SK-N-SH treated with all-trans-retinoic acid at 6 μM for 48 hours (cell line): ENCODE measurements at regions not wholly inside any gene's neighbourhood (a gene's known extent, or its start where the extent isn't known, plus 50 kb on each side); places are given as distances from the start of the nearest gene placed in this dataset.
"Not testable (repeated sequence)": the region's sequence is repeated elsewhere in the genome, so short reads cannot be mapped to it uniquely, and the experiment has no call there.

ENCODE experiments used
- ATAC-seq: fragments of 200-7000 bp; cut with Tn5 transposase; 3 replicates; pipeline ENCODE4 v1.9.1; 2020; ENCODE audit warnings: mild to moderate bottlenecking, moderate library complexity
- ARNTL ChIP-seq: fragments of 450-650 bp; formaldehyde crosslinking; IDR thresholded peaks from 2 replicates; pipeline ENCODE4 v1.5.0; 2020; ENCODE audit warnings: low read depth, mild to moderate bottlenecking, moderate library complexity, borderline replicate concordance
- CSDC2 ChIP-seq: fragments of 250-450 bp; sonication (Bioruptor Pico); IDR thresholded peaks from 2 replicates; pipeline ENCODE4 v1.5.0; 2020; ENCODE audit warnings: mild to moderate bottlenecking, moderate library complexity
- ESRRG ChIP-seq: fragments of 250-450 bp; sonication (Bioruptor Pico); IDR thresholded peaks from 2 replicates; pipeline ENCODE4 v1.6.1; 2021; ENCODE audit warnings: mild to moderate bottlenecking
- ISL1 ChIP-seq: fragments of 250-450 bp; sonication (Bioruptor Pico); IDR thresholded peaks from 2 replicates; pipeline ENCODE4 v2.1.2; 2022; ENCODE audit warnings: mild to moderate bottlenecking, moderate library complexity
- POU6F1 ChIP-seq: fragments of 250-450 bp; sonication (Bioruptor Pico); IDR thresholded peaks from 2 replicates; pipeline ENCODE4 v1.8.0; 2021; ENCODE audit warnings: low read depth, mild to moderate bottlenecking, moderate library complexity, borderline replicate concordance
- PPARA ChIP-seq: fragments of 250-450 bp; sonication (Bioruptor Pico); IDR thresholded peaks from 2 replicates; pipeline ENCODE4 v1.5.0; 2020; ENCODE audit warnings: mild to moderate bottlenecking, borderline replicate concordance
- RARB ChIP-seq: fragments of 250-450 bp; sonication (Bioruptor Pico); IDR thresholded peaks from 2 replicates; pipeline ENCODE4 v1.8.0; 2021; ENCODE audit warnings: mild to moderate bottlenecking, moderate library complexity
- SNAI2 ChIP-seq: fragments of 250-450 bp; sonication (Bioruptor Pico); IDR thresholded peaks from 2 replicates; pipeline ENCODE4 v1.5.0; 2020; ENCODE audit warnings: mild to moderate bottlenecking, moderate library complexity
- TCF4 ChIP-seq: fragments of 250-450 bp; sonication (Bioruptor Pico); IDR thresholded peaks from 2 replicates; pipeline ENCODE4 v1.8.0; 2021; ENCODE audit warnings: mild to moderate bottlenecking, moderate library complexity, borderline replicate concordance
- TOX ChIP-seq: fragments of 250-450 bp; sonication (Bioruptor Pico); IDR thresholded peaks from 2 replicates; pipeline ENCODE4 v1.8.0; 2021; ENCODE audit warnings: mild to moderate bottlenecking, moderate library complexity, borderline replicate concordance
- ZC3H10 ChIP-seq: fragments of 250-450 bp; sonication (Bioruptor Pico); IDR thresholded peaks from 2 replicates; pipeline ENCODE4 v1.5.1; 2021; ENCODE audit warnings: mild to moderate bottlenecking, moderate library complexity
- ZFP3 ChIP-seq: fragments of 250-450 bp; sonication (Bioruptor Pico); IDR thresholded peaks from 2 replicates; pipeline ENCODE4 v1.5.0; 2020; ENCODE audit warnings: mild to moderate bottlenecking, moderate library complexity
- ZNF565 ChIP-seq: fragments of 450-650 bp; formaldehyde crosslinking; conservative IDR thresholded peaks from 2 replicates; pipeline ENCODE4 v1.5.0; 2020; ENCODE audit warnings: low read depth, mild to moderate bottlenecking, moderate library complexity
- ZNF70 ChIP-seq: fragments of 450-650 bp; formaldehyde crosslinking; IDR thresholded peaks from 2 replicates; pipeline ENCODE4 v1.5.0; 2020; ENCODE audit warnings: mild to moderate bottlenecking, moderate library complexity
- ZNF8 ChIP-seq: fragments of 450-650 bp; formaldehyde crosslinking; IDR thresholded peaks from 2 replicates; pipeline ENCODE4 v1.5.0; 2020; ENCODE audit warnings: mild to moderate bottlenecking, moderate library complexity
- TF ChIP-seq, protein P1 (sequence below): fragments of 250-450 bp; sonication (Bioruptor Pico); IDR thresholded peaks from 2 replicates; pipeline ENCODE4 v1.5.1; 2021; ENCODE audit warnings: mild to moderate bottlenecking, moderate library complexity
- TF ChIP-seq, protein P2 (sequence below): fragments of 250-450 bp; sonication (Bioruptor Pico); IDR thresholded peaks from 2 replicates; pipeline ENCODE4 v1.5.1; 2020; ENCODE audit warnings: low read depth, mild to moderate bottlenecking, moderate library complexity
- TF ChIP-seq, protein P3 (sequence below): fragments of 250-450 bp; sonication (Bioruptor Pico); IDR thresholded peaks from 2 replicates; pipeline ENCODE4 v1.8.0; 2020; ENCODE audit warnings: mild to moderate bottlenecking, moderate library complexity, borderline replicate concordance

DNA sequence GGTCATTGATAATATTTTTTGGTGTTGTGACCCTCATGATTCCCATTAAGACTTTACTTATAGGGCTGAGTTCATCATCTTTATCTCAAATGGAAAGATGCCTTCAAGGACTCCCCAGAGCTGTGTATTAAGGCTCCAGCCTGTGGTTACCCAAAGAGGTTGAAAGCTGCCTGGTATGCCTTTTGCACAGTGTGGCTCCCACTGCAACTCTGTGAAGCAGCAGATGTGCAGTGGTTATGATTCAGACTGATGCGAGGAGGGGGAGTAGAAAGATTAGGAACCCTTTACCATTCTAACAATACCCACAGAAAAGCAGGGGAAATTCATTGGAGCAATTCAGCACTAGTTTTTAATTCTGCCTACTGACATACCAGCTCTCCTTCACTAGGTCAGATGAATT, 560.0 kb downstream of the INSC start:
- ATAC-seq: no peak
- TF ChIP-seq CSDC2 (CRISPR knock-in tag) (no peak), ZNF565 (no peak)

DNA sequence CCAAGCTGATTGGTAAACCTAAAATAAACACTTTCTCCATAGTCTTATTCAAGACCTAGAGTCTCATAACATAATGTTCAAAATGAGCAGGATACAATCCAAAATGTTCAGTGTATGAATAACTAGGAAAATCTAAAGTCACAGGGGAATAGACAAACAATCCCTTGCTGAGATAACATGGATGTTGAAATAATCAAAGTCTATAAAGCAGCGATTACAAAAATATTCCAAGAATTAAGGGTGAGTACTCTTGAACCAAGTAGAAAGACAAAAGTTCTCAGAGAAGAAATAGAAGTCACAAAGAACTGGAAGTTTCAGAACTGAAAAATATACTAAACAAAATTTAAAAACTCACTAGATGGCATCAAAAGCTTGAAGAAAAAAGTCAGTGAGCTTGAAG, 561.0 kb downstream of the INSC start:
- TF ChIP-seq, protein P1, sequence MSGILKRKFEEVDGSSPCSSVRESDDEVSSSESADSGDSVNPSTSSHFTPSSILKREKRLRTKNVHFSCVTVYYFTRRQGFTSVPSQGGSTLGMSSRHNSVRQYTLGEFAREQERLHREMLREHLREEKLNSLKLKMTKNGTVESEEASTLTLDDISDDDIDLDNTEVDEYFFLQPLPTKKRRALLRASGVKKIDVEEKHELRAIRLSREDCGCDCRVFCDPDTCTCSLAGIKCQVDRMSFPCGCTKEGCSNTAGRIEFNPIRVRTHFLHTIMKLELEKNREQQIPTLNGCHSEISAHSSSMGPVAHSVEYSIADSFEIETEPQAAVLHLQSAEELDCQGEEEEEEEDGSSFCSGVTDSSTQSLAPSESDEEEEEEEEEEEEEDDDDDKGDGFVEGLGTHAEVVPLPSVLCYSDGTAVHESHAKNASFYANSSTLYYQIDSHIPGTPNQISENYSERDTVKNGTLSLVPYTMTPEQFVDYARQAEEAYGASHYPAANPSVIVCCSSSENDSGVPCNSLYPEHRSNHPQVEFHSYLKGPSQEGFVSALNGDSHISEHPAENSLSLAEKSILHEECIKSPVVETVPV: no peak
- TF ChIP-seq SNAI2 (CRISPR knock-in tag) (no peak), ZNF70 (CRISPR knock-in tag) (no peak), PPARA (CRISPR knock-in tag) (no peak), ZNF8 (CRISPR knock-in tag) (no peak), ARNTL (CRISPR knock-in tag) (no peak), RARB (no peak), TCF4 (no peak), CSDC2 (CRISPR knock-in tag) (no peak), ZC3H10 (no peak), ZNF565 (no peak)
- TF ChIP-seq, protein P2, sequence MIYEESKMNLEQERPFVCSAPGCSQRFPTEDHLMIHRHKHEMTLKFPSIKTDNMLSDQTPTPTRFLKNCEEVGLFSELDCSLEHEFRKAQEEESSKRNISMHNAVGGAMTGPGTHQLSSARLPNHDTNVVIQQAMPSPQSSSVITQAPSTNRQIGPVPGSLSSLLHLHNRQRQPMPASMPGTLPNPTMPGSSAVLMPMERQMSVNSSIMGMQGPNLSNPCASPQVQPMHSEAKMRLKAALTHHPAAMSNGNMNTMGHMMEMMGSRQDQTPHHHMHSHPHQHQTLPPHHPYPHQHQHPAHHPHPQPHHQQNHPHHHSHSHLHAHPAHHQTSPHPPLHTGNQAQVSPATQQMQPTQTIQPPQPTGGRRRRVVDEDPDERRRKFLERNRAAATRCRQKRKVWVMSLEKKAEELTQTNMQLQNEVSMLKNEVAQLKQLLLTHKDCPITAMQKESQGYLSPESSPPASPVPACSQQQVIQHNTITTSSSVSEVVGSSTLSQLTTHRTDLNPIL (CRISPR knock-in tag): no peak
- ATAC-seq: no peak

DNA sequence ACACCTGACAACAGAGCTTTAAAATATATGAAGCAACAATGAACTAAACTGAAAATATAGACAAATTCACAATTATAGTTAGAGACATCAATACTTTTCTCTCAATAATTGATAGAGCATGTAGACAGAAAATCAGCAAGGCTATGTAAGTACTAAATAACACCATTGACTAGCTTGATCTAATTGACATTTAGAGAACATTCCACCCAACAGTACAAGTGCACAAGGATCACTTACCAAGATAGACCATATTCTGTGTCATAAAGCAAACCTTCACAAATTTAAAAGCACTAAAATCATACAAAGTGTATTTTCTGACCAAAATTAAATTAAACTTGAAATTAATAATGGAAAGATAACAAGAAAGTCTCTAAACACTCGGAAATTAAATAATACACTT, 562.5 kb downstream of the INSC start:
- no peak for TF ChIP-seq ARNTL (CRISPR knock-in tag)
- TF ChIP-seq POU6F1: no peak
- TF ChIP-seq, protein P3, sequence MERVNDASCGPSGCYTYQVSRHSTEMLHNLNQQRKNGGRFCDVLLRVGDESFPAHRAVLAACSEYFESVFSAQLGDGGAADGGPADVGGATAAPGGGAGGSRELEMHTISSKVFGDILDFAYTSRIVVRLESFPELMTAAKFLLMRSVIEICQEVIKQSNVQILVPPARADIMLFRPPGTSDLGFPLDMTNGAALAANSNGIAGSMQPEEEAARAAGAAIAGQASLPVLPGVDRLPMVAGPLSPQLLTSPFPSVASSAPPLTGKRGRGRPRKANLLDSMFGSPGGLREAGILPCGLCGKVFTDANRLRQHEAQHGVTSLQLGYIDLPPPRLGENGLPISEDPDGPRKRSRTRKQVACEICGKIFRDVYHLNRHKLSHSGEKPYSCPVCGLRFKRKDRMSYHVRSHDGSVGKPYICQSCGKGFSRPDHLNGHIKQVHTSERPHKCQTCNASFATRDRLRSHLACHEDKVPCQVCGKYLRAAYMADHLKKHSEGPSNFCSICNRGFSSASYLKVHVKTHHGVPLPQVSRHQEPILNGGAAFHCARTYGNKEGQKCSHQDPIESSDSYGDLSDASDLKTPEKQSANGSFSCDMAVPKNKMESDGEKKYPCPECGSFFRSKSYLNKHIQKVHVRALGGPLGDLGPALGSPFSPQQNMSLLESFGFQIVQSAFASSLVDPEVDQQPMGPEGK: no peak
- TF ChIP-seq ZNF8 (CRISPR knock-in tag): no peak
- no peak for TF ChIP-seq CSDC2 (CRISPR knock-in tag)
- TF ChIP-seq ISL1 (CRISPR knock-in tag): no peak
- no peak for TF ChIP-seq PPARA (CRISPR knock-in tag)
- TF ChIP-seq TOX (CRISPR knock-in tag): no peak
- no peak for ATAC-seq

- no peak for TF ChIP-seq ARNTL (CRISPR knock-in tag)
- no peak for TF ChIP-seq SNAI2 (CRISPR knock-in tag)
- ATAC-seq: no peak
Measured at GRCh38 chr11:15683528-15683927, 568.8 kb downstream of the INSC start.

DNA sequence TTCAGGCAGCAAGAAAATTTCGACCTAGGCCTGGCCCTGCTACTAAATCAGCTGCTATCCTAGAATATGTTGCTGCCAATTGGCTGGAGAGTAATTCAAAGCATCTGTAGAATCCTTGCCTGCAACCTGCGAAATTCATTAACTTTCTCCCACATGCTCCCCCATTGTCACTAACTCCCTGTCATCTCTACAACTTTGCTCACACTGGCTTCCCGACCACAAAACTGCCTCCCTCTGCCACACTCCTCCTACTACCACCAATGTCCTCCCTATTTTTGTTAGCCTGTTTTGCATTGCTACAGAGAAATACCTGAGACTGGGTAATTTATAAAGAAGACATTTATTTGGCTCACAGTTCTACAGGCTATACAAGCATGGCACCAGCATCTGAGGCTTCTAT, 570.6 kb downstream of the INSC start:
- no peak for ATAC-seq
- TF ChIP-seq, protein P2 (CRISPR knock-in tag): no peak
- TF ChIP-seq TOX (CRISPR knock-in tag): no peak
- TF ChIP-seq ZFP3 (CRISPR knock-in tag): no peak
- TF ChIP-seq ESRRG (CRISPR knock-in tag): no peak
- TF ChIP-seq TCF4: no peak
- no peak for TF ChIP-seq PPARA (CRISPR knock-in tag)
- TF ChIP-seq CSDC2 (CRISPR knock-in tag): no peak
- no peak for TF ChIP-seq SNAI2 (CRISPR knock-in tag)
- TF ChIP-seq, all 23 proteins: peak for 0

GRCh38 chr11:15686259-15686658, 571.5 kb downstream of the INSC start:
- ATAC-seq: not testable (repeated sequence)
